ENCODE measurements at regions not wholly inside any gene's neighbourhood (a gene's known extent, or its start where the extent isn't known, plus 50 kb on each side); places are given as distances from the start of the nearest gene placed in this dataset.

GRCh38 chr13:62919491-62919890 is 1503.8 kb upstream of the PCDH20 start:
- no peak for DNase-seq (ENCODE audit: low spot score)
- no peak for ATAC-seq (ENCODE audit: low FRiP score)

GRCh38 chr13:62910541-62911060 is 1495.0 kb upstream of the PCDH20 start:
- no peak for TF ChIP-seq CTCF (IDR thresholded peaks at IDR 0.05)
- ATAC-seq (ENCODE audit: low FRiP score) = no peak

More at GRCh38 chr13:62919491-62919890, 1503.8 kb upstream of the PCDH20 start:
- TF ChIP-seq CTCF (IDR thresholded peaks at IDR 0.05) = no peak

GRCh38 chr13:62908321-62908720 is 1492.7 kb upstream of the PCDH20 start:
- ATAC-seq (ENCODE audit: low FRiP score) (no peak), DNase-seq (ENCODE audit: low spot score) (no peak)
- TF ChIP-seq CTCF (IDR thresholded peaks at IDR 0.05) = no peak

More at GRCh38 chr13:62910541-62911060, 1495.0 kb upstream of the PCDH20 start:
- DNase-seq (ENCODE audit: low spot score) = no peak

DNA sequence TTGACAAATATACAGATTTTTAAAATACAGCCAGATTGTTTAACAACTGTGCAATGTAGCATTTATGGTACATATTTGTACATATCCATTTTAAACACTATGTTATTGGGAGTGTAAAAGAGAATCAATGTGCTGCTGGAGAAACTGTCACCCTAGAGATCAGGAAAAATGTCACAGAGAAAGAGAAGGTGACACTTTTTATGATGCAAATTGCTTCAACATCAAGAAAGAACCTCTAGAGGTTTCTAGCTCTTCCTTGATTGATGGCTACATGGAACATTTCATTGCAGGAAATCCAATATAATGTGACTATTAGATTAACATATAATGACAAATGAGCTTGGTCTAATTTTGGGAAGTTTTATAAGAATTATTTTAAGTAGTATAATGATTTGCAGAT is 1491.2 kb upstream of the PCDH20 start:
- TF ChIP-seq CTCF (IDR thresholded peaks at IDR 0.05) = no peak
- DNase-seq (ENCODE audit: low spot score) (no peak), ATAC-seq (ENCODE audit: low FRiP score) (no peak)

DNA sequence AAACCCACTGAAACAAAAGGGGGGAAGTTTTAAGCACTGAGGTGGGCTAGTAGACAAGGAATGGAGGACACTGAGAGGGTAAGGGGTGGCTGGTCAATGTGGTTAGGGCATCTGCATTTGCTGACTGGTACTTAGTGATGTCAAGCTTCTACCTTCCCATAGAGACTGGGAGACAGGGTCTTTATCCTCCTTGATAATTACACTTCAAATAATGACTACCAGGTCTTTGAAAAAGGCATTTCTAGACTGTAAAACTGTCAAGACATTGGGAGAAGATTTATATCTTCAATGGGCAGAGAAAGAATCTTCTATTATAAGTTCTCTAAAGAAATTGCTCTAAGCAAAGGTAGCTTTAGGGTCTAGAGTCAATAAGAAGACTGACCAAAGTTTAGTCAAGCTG is 1490.8 kb upstream of the PCDH20 start:
- no peak for ATAC-seq (ENCODE audit: low FRiP score)
- no peak for DNase-seq (ENCODE audit: low spot score)
- TF ChIP-seq CTCF (IDR thresholded peaks at IDR 0.05) = no peak

DNA sequence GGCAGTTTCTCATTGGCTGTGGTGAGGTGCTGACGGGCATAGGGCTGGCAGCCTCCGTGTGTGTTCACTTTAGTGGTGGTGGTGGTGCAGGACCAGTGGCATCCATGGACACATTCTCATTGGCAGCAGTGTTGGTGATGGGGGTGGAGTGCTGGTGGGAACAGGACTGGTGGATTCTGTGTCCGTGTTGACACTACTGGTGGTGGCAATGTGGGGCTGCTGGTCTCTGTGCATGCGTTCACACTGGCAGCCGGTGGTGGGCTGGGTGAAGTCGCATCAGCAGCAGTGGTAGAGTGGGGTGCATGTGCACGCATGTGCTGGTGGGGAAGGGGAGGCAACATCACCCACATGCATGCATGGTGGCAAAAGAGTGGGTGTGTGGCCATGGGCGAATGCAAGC is 1471.4 kb upstream of the PCDH20 start:
- no peak for DNase-seq (ENCODE audit: low spot score)
- no peak for ATAC-seq (ENCODE audit: low FRiP score)
- no peak for TF ChIP-seq CTCF (IDR thresholded peaks at IDR 0.05)

- ATAC-seq (ENCODE audit: low FRiP score) = no peak
Measured at GRCh38 chr13:62879071-62879470, 1463.4 kb upstream of the PCDH20 start.

More at GRCh38 chr13:62879071-62879470, 1463.4 kb upstream of the PCDH20 start:
- TF ChIP-seq CTCF (IDR thresholded peaks at IDR 0.05) = no peak
- DNase-seq (ENCODE audit: low spot score) = no peak

Measured in omental fat pad (tissue), 3 donors.